ENCODE measurements at regions not wholly inside any gene's neighbourhood (a gene's known extent, or its start where the extent isn't known, plus 50 kb on each side); places are given as distances from the start of the nearest gene placed in this dataset.
"Not testable (repeated sequence)": the region's sequence is repeated elsewhere in the genome, so short reads cannot be mapped to it uniquely, and the experiment has no call there.

GRCh38 chr3:3902161-3902560 lies 102.9 kb downstream of the LRRN1 start:
- DNase-seq: no peak

- no peak for DNase-seq
These were observed 106.9 kb downstream of the LRRN1 start for GRCh38 chr3:3906171-3906570.

- DNase-seq: no peak
These were observed 107.8 kb downstream of the LRRN1 start for GRCh38 chr3:3907023-3907422.

- DNase-seq: no peak
These were observed 119.5 kb downstream of the LRRN1 start for GRCh38 chr3:3918763-3919162.

- DNase-seq: no peak
These were observed 120.1 kb downstream of the LRRN1 start for GRCh38 chr3:3919316-3919715.

- DNase-seq: no peak
These were observed 124.4 kb downstream of the LRRN1 start for GRCh38 chr3:3923619-3924018.

- no peak for DNase-seq
These were observed 128.0 kb downstream of the LRRN1 start for GRCh38 chr3:3927198-3927597.

- no peak for DNase-seq
These were observed 128.7 kb downstream of the LRRN1 start for GRCh38 chr3:3927965-3928364.

- DNase-seq: not testable (repeated sequence)
These were observed 142.1 kb downstream of the LRRN1 start for GRCh38 chr3:3941380-3941779.

- no peak for DNase-seq
These were observed 151.8 kb downstream of the LRRN1 start for GRCh38 chr3:3951071-3951470.

GRCh38 chr3:3951501-3951900 lies 152.3 kb downstream of the LRRN1 start:
- DNase-seq: no peak

- not testable (repeated sequence) for DNase-seq
These were observed 163.6 kb downstream of the LRRN1 start for GRCh38 chr3:3962867-3963266.

- no peak for DNase-seq
These were observed 184.8 kb downstream of the LRRN1 start for GRCh38 chr3:3984053-3984452.

- DNase-seq: no peak
These were observed 192.4 kb downstream of the LRRN1 start for GRCh38 chr3:3991598-3991997.

GRCh38 chr3:3992312-3992874 lies 193.2 kb downstream of the LRRN1 start:
- DNase-seq: no peak

GRCh38 chr3:3998140-3998922 lies 199.1 kb downstream of the LRRN1 start:
- DNase-seq: peak; percentile 91

GRCh38 chr3:3999340-3999739 lies 200.1 kb downstream of the LRRN1 start:
- not testable (repeated sequence) for DNase-seq

GRCh38 chr3:4001976-4002375 lies 202.7 kb downstream of the LRRN1 start:
- DNase-seq: no peak

GRCh38 chr3:4006288-4006687 lies 207.1 kb downstream of the LRRN1 start:
- no peak for DNase-seq

- DNase-seq: no peak
These were observed 209.0 kb downstream of the LRRN1 start for GRCh38 chr3:4008205-4008604.

- no peak for DNase-seq
These were observed 211.9 kb downstream of the LRRN1 start for GRCh38 chr3:4011166-4011565.

GRCh38 chr3:4015426-4015825 lies 216.2 kb downstream of the LRRN1 start:
- no peak for DNase-seq

- DNase-seq: peak; percentile 25
These were observed 220.3 kb downstream of the LRRN1 start for GRCh38 chr3:4019501-4019900.

GRCh38 chr3:4021162-4021561 lies 221.9 kb downstream of the LRRN1 start:
- peak; percentile 44 for DNase-seq

GRCh38 chr3:4029135-4029534 lies 229.9 kb downstream of the LRRN1 start:
- no peak for DNase-seq

All from OCI-M1 (cell line).